ENCODE measurements at regions not wholly inside any gene's neighbourhood (a gene's known extent, or its start where the extent isn't known, plus 50 kb on each side); places are given as distances from the start of the nearest gene placed in this dataset.
A peak's percentile ranks its signal among the peaks of the same experiment; 100 is the strongest.

DNA sequence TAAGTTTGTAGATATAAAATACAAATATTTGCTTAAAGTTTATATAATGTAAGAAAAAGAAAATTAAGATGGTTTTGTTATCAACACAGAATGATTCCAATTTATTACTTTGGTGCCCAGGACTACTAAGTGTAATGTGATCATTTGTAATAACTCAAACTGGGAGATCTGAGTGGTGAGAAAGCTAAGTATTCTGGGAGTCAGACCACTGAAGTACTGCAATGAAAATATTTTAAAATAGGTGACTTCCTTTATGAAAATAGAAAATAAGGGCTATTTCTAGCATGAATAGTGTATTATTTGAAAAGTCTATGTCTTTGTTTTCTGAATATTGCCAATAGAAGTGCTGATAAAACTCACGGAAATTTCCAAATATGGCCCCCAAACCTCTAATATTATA, 305.6 kb upstream of the MAN1A1 start:
- DNase-seq (ENCODE audit: low spot score): no peak

DNA sequence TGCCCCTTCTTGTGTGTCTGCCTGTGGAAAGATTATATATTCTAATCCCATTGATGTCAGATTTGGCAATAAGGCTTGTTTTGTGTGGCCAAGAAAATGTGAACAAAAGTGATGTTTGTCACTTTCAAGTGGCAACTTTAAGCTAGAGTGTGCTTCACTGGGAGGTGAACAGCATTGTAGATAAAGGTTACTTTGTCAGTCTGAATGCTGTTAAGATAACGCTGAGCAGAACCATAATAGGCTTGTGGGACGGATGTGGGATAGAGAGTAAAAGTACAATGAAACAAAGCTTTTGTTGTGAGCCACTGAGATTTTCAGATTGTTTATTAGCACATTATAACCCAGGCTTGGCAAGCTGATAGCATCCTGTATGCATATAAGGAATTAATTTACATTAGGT, 303.8 kb upstream of the MAN1A1 start:
- no peak for DNase-seq (ENCODE audit: low spot score)

DNA sequence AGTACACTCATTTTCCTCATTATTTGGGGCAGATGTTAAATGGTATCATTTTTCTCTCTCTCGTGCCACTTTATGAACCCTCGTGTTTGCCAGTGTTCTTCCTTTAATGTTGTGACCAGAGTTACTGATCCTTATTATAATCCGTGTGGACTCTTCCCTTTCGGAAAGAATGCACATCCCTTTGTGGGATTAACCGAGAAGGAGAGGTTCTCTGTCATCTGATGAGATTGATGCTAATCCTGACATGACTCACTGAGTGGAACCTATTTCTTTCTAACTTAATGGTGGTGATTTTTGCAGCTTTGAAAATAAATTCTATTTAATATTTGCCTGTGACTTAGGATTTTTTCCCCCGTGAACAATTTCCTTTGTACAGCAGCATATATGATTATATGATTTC, 300.0 kb upstream of the MAN1A1 start:
- DNase-seq (ENCODE audit: low spot score): no peak

DNA sequence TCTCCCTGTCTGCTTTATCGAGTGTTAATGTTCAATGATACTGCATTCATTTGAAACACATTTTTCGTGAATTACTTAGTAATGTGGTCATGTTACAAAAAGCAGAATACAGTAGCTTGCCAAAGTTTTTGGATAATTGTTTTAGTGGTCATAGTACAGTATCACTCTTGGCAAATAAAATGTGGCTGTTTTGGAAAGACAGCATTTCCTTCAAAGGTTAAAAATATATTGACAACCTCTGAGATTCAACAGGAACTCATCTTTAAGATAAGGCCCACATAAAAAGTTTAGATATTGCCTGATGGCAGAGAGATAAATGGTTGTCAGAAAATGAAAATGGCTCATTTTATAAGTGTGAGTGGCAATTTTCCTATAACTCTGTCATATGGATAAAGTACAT, 297.7 kb upstream of the MAN1A1 start:
- DNase-seq (ENCODE audit: low spot score): no peak

DNA sequence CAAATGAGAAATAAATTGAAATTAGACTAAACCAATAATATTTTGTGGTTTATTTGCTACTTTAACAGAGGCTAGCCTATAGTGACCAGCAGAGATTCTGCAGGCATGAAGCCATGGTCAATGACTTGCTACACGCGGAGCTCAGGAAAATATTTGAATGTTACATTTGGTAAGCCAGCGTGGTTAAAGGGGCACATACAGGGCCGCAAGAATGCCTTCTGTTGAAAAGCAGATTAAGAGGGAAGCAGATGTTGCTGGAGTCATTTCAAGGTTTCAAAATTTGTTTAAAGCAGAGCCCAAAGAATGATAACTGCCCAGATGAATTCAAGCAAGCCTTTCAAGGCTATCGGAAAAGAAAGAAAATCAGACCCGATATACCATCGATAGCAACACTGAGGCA, 294.3 kb upstream of the MAN1A1 start:
- no peak for DNase-seq (ENCODE audit: low spot score)

DNA sequence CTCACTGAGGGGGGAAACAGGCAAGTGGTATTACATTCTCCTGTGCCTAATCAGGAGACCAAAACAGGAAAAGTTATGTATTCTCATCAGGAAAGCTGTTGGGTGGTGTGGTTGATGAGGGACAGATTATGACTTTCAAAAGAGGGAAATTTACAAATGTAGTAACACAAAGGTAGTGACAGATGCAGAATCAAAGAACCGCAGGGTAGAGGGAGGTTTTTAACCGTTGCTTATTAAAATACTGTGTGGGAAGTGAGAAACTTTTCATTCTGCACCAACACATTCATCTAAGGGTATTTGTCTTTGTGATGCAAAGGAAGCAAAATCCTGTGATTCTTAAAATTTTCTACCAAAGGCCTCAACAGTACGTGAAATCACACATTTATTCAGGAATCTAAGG, 288.2 kb upstream of the MAN1A1 start:
- no peak for DNase-seq (ENCODE audit: low spot score)

DNA sequence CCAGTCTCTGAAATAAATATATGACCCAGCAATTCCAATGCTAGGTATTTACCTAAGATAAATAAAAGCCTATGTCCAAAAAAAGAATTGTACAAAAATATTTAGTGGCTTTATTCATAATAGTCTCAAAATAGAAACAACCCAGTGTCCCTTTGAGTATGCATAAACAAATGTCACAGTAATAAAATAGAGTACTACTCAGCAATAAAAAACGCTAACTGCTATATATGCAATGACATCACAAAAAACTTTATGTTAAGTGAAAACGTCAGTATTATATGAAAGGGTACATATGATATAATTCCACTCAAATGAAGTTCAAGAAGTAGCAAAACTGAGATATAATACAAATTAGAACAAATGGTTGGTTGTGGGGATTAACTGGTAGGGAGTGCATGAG, 286.5 kb upstream of the MAN1A1 start:
- no peak for DNase-seq (ENCODE audit: low spot score)

DNA sequence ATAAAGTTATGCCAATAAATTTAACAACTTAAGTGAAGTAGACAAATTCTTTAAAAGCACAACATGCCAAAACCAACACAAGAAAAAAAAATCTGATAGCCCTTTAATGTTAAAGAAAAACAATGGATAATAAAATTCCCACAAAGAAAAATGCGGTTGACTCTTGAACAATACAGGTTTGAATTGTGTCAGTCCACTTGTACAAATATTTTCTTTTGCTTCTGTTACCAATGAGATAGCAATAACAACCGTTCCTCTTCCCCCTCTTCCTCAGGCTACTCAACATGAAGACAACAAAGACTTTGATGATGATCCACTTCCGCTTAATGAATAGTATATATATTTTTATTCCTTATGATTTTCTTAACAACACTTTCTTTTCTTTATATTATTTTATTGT, 283.9 kb upstream of the MAN1A1 start:
- DNase-seq (ENCODE audit: low spot score): no peak

DNA sequence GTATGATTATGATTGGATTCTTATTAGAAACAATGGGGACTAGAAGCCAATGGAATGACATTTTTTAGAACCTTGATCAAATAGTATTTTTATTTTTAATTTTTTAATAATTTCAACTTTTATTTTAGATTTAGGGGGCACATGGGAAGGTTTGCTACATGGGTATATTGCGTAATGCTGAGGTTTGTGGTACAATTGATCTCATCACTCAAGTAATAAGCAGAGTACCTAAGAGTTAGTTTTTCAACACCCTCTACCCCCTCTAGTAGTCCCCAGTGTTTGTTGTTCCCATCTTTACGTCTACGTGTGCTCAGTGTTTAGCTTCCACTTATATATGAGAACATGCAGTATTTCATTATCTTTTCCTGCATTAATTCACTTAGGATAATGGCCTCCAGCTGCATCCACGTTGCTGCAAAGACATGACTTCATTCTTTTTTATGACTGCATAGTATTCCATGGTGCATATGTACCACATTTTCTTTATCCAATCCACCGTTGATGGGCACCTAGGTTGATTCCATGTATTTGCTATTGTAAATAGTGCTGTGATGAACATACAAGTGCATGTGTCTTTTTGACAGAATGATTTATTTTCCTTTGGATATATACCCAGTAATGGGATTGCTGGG, 281.1 kb upstream of the MAN1A1 start:
- no peak for DNase-seq (ENCODE audit: low spot score)

DNA sequence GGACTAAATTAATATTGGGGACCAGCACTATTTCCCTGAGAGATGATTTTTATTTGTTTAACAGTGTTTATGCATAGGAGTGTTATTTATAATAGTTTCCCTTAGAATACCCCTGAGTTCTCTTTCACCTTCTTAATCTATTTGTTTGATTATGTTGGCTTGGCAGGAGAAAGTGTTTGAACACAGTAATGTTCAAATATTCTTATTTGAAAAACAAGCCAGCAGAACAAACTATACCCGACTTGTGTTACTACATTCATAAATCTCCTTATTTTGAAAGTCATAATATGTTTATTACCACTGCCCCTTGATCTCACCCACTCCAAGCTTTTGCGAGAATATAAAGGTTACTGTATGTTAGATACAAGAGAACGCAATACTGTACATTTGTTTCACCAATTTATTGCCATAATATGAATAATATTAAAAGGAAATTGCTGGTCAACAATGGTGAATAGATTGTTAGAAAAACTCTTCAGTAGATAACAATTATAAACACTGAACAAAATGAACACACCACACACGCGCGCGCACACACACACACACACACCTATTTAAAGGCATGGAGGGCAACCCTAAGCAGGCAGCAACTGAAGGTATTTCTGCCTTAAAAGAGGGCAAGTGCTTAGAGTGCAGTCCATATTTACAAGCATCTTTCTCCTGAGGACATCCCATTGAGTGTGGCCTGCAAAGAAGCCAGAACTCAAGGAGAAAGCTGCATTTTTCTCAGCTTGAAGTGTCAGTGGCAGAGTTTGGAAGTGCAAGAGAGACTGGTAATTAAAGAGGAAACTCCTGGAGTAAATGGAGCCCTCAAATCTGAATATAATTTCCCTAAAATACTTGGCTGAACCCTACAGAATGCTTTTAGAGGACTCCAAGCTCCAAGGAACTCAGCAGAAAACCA, 279.4 kb upstream of the MAN1A1 start:
- DNase-seq (ENCODE audit: low spot score): no peak

DNA sequence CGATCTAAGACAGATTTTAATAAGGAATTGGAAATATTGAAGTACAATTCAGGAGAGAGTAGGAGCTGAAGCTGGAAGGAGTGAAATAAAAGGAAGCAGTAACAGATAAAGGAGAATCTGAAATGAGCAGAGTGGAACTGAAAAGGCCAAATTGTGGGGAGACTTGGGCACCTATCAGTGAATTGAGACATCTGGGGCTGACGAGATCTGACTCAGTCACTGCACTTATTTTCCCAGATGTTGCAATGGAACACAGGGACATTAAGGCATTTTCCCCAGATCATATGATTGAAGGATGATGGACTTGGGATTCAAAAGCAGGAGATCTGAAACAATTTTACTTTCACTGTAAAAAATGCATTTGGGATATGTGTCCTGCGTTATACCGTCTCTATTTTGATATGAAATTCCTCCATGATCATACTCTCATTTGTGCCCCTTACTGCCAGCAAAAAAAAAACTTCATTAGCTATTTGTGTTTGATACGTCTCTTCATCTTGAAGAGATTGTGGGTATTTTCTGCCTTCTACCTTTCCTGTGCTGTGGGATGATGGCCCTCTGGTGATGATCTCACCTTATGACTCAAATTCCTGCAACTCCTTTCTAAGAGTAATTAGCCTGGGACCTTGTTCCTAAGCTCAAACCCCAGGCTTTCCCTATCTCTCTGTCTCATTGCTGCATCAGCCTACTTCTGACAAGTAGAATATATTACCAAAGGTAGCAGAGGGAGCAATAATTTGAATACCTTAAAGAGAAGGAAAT, 278.5 kb upstream of the MAN1A1 start:
- DNase-seq (ENCODE audit: low spot score): peak; percentile 11

DNA sequence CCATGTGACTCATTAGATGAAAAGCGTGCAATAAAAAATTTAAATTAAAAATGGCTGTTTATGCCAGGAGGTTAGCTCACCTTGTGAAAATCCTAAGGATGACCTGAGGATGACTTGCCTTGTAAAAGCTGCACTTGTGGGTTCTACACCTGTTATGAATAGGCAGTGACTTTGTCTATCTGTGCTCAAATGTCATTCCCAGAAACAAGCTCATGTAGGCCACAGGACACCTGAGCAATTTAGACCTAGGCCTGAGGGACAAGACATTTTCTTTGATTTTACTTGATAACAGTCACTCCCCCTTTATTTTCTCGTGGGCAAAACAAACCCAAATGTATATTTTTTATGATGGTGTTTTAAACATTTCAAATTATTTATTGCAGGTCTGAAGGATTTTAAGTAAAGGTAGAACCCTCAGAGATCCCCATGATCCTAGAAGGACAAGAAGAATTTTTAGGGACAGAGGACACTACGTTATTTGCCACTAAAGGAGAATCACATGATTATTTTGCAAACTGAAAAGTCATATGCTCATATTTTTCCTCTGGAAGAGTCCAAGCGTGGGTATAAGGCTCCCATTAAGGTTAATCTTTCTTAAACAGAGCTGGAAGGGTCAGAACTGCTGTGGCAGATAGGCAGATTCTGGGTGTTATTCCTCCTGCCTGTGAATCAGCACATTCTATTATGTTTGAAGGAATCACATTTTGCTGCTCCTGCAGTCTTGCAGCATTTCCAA, 277.5 kb upstream of the MAN1A1 start:
- DNase-seq (ENCODE audit: low spot score): peak; percentile 3

DNA sequence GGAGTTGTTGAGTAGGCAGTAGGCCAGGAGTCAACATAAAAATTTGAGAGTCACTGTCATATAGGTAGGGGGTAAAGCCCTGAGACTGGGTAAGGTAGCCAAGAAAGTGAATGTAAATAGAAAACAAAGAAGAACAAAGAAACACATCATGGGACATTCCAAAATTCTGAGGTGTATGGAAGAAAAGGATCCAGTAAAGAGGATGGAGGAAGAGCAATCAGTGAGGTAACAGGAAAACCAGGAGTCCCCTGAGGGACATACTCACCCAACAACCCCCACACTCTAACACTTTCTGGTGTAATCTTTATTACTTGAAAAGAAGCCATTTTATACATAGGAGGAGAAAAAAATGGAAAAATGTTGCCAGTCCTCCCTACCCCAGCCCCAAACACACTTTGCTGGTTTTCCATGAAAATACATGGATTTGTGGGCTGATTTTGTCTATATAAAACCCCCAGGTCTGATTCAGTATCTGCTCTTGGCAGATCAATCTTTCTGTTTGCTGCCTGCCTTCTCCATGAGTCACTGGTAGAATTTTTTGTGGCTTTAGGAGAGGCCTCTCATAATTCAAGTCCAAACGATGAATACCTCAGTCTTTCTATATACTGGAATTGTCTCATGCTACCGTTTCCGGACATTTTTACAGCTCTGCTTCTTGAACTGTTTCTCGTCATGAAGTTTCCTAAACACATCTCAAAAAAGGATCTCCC, 271.4 kb upstream of the MAN1A1 start:
- peak; percentile 41 for DNase-seq (ENCODE audit: low spot score)

DNA sequence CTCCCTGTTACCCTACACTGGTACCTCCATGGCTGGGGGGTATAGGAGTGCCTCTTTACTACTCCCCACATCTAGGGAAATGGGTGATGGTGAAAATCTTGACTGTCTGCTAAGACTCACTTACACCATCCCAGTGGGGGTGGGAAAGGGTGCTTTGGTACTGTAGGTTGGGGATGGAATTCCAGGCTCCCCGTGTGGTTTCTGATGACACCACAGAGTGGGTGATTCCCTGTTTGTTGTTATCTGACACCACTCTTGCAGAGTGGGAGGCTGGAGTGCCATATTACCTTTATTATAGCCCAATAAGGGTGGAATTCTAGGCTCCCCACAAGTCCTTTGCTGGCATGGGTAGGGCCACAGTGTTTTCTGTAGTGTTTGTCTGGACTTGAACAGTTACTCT, 264.6 kb upstream of the MAN1A1 start:
- no peak for DNase-seq (ENCODE audit: low spot score)

DNA sequence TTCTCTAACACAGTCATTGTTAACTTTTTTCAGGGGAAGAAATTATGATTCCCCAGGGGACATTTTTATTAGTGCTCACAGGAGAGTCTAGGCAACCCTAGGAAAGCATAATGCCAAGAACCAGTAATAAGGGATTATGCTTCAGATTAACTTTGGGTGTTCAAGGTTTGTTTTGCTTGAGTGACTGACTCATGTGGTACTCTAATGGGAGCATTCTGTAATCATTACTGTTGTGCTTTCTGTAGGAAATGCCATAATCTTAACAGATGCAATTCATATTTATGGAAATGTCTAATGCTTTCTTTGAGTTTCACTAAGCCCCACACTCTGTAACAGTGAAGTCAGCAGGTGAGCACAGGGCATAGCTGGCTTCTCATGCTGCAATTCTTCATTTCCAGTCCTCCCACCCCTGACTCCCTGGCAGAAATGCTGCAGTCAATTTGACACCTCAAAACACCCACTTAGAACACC, 263.4 kb upstream of the MAN1A1 start:
- no peak for DNase-seq (ENCODE audit: low spot score)

DNA sequence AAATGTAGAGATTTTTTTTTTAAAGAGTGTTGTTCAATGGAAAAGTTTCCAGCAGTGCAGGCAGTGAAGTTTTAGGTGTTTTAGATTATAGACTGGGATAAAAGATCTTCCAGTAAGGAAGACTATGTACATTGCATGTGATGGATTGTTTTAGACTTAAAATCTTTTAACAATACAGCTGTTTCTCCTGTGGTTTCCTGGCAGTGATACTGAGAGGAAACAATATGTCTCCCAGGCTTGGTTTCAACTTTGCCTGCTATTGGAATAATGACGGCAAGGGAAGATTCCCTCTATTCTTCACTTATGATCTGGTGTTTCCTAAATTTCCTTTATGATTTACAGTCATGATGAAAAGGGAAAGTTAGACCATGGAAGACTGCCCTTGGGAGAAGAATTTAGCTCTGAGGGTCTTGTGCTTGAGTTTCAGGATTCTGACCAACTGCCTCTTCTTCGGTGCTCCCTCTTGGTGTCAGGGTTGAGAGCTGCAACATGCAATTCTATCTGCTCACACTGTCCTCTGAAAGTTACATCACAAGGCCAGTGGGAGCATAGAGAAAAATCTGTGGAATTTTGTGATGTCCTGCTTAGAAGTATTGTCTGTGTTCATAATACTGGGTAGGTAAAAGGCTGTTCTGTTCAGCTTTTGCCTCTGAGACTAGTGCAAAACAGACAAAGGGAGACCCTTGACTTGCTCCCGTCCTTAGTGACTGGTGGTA, 262.8 kb upstream of the MAN1A1 start:
- no peak for DNase-seq (ENCODE audit: low spot score)

DNA sequence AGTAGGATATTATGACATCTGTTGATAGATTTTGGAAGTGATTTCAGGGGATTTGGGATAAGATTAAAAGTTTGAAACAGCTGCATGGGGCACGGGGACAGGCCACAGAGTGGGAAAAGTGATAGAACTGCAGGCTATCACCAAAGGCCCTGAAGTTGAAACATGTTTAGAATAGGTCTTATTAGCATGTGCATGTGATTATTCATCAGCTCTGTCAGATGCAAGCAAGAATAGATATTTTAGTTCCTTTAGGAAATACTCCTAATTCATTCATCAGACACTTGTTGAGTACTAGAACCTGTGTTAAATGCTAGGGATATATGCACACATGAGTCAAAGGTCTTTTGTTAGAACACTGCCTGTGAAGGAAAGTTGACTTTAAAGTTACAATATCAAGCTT, 261.2 kb upstream of the MAN1A1 start:
- no peak for DNase-seq (ENCODE audit: low spot score)

DNA sequence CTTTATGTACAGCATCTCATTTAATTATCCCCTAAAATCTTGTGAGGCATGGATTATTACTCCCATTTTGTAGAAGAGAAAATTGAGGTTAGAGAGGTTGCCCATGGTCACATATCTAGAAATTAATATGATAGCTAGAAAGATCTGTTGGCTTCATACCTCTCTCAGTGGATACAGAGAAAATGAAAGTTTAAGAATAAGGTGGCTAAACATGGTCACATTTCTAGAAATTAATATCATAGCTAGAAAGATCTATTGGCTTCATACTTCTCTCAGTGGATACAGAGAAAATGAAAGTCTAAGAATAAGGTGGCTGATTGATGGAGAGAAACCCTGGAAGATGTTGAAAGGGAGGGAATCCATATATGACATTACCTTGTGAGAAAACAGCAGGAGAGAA, 260.7 kb upstream of the MAN1A1 start:
- DNase-seq (ENCODE audit: low spot score): no peak

DNA sequence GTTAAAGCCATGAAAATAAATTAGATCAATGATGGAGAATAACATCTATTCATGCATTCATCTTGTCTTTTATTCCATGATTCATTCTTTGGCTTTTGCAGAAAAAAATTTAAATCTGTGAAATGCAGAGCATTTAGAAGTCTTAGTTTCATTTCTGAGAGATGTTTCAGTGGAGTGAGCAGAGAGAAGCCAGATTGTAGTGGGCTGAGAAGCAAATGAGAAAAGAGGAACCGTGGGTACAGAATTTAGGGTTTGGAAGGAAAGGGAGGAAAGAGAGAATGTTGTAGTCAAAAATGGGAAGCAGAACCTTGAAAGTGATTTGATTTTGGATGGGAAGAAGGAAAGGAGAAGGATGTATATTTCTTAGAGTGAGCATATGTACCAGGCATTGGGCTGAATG, 260.3 kb upstream of the MAN1A1 start:
- no peak for DNase-seq (ENCODE audit: low spot score)

DNA sequence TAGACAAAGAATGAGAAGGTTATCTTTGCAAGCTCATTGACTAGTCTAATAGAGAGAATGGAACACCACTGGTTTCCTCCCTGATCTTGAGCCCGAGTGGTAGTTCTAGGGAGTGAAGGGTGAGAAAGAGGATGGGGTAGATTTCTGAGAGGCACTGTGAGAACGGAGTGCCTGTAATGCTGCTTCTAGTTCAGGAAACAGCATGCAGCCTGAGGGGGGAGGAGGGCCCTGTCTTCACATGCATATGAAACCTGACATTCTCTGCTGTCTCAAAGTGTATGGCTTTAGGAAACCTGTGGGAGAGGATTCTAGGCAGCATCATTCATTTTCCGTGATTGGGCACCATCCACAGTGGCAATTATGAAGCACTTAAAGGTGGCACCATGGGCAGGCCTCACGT, 259.4 kb upstream of the MAN1A1 start:
- DNase-seq (ENCODE audit: low spot score): no peak

DNA sequence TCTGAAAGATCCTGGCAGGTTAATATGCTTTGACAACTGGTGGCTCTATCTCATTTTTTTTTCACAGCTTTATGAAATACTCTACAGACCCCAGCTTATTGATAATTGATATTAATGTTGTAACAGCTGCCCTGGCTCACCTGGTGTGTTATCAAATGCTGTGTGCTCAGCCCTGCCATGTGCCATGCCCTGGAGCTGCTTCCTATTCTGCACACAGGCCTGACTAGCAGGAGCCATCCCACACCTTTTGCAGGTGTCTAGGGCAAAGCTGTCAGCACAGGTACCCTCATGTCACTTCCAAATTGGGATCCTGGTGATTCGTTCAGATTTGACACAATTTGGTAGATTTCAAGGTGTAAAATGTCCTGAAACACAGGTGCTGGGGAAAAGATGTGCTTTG, 254.6 kb upstream of the MAN1A1 start:
- no peak for DNase-seq (ENCODE audit: low spot score)

All from H4 (cell line).